Amniotic stem cell (primary cell): ENCODE measurements at regions not wholly inside any gene's neighbourhood (a gene's known extent, or its start where the extent isn't known, plus 50 kb on each side); places are given as distances from the start of the nearest gene placed in this dataset.
"Not testable (repeated sequence)": the region's sequence is repeated elsewhere in the genome, so short reads cannot be mapped to it uniquely, and the experiment has no call there.

ENCODE experiments used
- DNase-seq: peaks from one replicate; lab custom pipeline; 2025; lab: John Stamatoyannopoulos, UW

- no peak for DNase-seq
These were observed 265.7 kb downstream of the SHOX start for GRCh38 chrX:896256-896655.

DNA sequence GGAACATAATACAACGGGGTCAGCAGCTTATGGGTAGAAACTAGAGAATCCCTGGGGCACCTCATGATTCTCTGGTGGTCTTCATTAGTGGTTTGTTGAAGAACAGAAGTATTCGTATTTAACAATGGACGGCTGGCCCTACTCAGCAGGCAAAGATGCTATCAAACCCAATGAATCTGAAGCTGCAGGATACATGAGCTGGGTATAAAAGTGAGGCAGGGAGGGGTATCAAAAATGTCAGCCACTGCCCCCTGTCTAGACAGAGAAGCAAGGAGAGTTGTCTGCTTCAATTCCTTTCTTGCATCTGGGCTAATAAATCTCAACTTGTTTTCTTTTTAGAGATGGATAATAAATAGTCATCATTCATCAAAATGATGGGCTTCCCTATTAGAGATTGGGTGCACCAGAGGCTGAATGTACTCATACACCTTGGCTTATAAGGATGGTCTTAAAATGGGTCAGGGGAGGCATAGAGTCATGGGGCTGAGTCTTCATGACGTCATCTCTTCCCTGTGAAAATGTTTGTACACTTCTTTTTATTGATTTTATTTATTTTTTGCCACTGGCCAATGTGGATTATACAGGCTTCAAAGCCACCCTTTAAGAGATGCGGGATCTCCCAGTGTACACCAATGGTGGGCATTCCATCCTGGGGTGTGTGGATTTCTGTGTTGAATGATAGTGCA is 259.5 kb downstream of the SHOX start:
- no peak for DNase-seq

- not testable (repeated sequence) for DNase-seq
These were observed 257.1 kb downstream of the SHOX start for GRCh38 chrX:887724-888123.

GRCh38 chrX:883588-883987 is 253.0 kb downstream of the SHOX start:
- DNase-seq, result no peak

GRCh38 chrX:879756-880698 is 249.4 kb downstream of the SHOX start:
- not testable (repeated sequence) for DNase-seq

GRCh38 chrX:874061-874460 is 243.5 kb downstream of the SHOX start:
- DNase-seq, result no peak

DNA sequence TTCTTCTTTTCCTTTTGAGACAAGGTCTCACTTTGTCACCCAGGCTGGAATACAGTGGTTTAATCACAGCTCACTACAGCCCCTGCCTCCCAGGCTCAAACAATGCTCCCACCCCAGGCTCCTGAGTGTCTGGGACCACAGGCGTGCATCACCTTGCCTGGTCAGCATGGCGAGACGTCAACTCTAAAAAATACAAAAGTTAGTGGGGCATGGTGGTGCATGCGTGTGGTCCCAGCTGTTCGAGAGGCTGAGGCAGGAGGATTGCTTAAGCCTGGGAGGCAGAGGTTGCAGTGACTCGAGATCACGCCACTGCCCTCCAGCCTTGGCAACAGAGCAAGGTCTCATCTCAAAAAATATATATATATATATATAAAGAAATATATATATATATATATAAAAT is 242.4 kb downstream of the SHOX start:
- DNase-seq, result no peak

- no peak for DNase-seq
These were observed 241.5 kb downstream of the SHOX start for GRCh38 chrX:872090-872489.

DNA sequence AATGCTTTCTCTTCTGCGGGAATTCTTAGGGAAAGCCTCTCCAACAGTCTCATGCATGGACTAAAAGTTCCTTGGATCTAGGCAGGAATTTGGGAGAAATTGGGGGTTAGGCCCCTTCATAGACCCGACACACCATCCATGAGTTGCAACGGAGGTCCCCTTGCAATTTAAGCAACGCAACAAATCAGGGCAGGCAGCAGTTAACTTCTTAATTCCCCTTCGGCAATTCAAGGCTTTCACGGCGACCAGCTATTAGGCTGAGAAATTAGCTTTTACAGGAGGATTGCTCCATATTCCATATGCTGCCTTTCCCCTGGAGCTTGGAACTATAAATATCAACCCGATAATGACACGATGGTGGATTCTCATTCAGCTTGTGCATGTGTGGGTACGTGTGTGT is 241.0 kb downstream of the SHOX start:
- no peak for DNase-seq

DNA sequence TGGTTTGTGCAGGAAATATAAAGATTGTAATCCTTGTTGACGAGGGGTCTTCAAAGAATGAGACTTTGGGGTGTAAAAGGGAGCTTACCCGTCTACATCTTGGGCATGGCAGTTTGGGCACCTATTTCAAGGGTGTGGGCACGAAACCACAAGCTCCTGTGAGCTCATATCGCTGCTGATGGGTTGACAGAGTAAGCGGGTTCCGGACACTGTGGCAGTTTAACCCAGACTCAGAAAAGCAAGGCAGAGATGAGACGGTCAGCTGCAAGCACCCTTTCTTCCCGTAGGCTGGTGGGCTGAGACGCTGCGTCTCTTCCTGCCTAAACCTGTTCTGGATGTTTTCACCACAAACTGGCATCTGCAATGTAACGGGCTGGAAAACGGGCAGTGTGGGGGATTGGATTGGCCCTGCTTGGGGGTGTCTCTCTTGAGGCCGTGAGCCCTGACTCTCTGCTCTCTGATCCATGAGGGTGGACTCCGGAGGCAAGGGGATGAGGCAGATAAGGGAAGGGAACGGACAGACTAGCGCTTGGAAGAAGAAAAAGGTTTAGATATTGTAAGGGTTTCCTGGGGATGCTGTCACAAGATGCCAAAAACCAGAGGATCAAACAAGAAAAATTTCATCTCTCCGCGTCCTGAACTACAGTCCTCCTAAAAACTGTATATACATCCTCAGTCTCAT is 237.5 kb downstream of the SHOX start:
- no peak for DNase-seq

- no peak for DNase-seq
These were observed 236.9 kb downstream of the SHOX start for GRCh38 chrX:867502-867901.

DNA sequence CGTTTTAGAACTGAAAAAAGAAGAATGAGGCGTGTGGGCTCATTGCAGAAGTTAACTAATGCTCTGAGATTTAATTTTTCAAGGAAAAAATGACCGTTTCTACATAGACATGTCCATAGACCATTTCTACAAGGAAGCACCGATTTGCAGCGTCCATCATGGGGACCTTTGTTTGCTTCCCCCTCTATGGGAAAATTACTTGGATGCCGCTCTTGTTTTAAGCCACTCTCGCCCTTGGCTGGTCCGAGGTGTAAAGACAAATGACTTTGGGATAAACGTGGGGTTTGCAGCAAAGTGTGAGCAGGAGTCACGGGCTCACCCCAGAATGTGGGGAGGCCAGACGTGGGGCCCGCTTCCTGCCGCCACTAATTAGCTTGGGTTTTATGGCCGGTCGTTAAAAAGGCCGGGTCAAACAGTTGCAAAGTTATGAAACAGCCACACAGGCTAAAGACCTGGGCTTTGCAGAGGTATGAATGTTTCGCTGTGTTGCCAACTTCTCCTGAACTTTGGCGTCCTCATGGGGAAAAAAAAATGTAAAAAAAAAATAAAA is 235.9 kb downstream of the SHOX start:
- no peak for DNase-seq

- DNase-seq, result no peak
These were observed 234.8 kb downstream of the SHOX start for GRCh38 chrX:865422-865821.

- no peak for DNase-seq
These were observed 231.3 kb downstream of the SHOX start for GRCh38 chrX:861921-862320.

GRCh38 chrX:861340-861890 is 230.8 kb downstream of the SHOX start:
- no peak for DNase-seq

GRCh38 chrX:859329-859728 is 228.7 kb downstream of the SHOX start:
- DNase-seq, result no peak

DNA sequence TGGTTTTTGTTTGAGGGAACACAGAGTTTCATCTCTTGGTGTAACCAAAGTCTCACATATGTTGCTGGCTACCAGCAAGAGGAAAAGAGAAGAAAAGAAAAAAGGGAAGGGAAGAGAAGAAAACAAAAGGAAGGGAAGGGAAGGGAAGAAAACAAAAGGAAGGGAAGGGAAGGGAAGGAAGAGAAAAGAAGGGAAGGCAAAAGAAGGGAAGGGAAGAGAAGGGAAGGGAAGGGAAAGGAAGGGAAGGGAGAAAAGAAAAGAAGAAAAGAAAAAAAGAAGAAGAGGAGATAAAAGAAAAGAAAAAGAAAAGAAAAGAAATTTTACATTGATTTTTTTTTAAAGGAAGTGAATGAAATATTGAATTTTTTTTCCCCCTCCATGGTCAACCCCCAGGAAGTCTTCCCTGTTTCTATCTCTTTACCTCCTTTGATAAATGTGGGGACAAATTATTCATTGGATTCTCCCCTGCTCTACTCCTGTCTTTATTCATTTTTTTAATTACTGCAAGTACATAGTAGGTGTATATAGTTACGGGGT is 228.0 kb downstream of the SHOX start:
- no peak for DNase-seq

- DNase-seq, result no peak
These were observed 226.8 kb downstream of the SHOX start for GRCh38 chrX:857376-857775.

- DNase-seq, result no peak
These were observed 226.1 kb downstream of the SHOX start for GRCh38 chrX:856566-857290.

- no peak for DNase-seq
These were observed 222.7 kb downstream of the SHOX start for GRCh38 chrX:853304-853703.

DNA sequence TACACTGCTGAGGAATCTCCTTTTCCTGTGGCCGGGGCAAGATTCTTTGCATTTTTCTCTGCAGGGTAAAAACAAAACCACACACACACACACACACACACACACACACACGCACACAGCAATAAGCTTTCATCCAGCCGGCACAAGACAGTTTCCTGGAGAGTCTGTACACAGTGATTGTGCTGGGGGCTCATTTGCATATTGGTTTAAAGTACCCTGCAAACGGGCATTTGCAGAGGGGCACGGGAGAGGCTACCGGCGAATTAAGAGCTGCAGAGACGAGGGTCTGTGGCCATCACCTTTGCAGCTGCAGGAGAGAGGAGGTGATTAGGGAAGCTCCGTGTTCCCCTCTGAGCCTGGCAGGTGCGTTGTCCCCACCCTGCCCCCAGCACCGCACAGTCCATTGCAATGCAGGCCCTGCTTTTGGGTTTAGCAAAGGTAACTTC is 219.9 kb downstream of the SHOX start:
- DNase-seq, result no peak
